WERI-Rb-1 (cell line): ENCODE measurements at regions not wholly inside any gene's neighbourhood (a gene's known extent, or its start where the extent isn't known, plus 50 kb on each side); places are given as distances from the start of the nearest gene placed in this dataset.
"Not testable (repeated sequence)": the region's sequence is repeated elsewhere in the genome, so short reads cannot be mapped to it uniquely, and the experiment has no call there.

Experiments used
- DNase-seq: peaks from one replicate; pipeline ENCODE4 v3.0.0-alpha.2; 2020
- H3K27ac ChIP-seq: fragments of 250-450 bp; sonication (Bioruptor Pico); 2 replicates; pipeline ENCODE4 v1.5.1; 2020; ENCODE audit warnings: mild to moderate bottlenecking, moderate library complexity
- H3K27me3 ChIP-seq: fragments of 250-450 bp; sonication (Bioruptor Pico); 2 replicates; pipeline ENCODE4 v1.5.1; 2021; ENCODE audit warnings: mild to moderate bottlenecking, low read depth, moderate library complexity; ENCODE audit not compliant: insufficient read depth, severe bottlenecking
- H3K36me3 ChIP-seq: fragments of 250-450 bp; sonication (Bioruptor Pico); 2 replicates; pipeline ENCODE4 v1.5.1; 2020; ENCODE audit warnings: mild to moderate bottlenecking, moderate library complexity
- H3K4me3 ChIP-seq: 2 replicates; pipeline ENCODE4 v1.5.1; 2011; ENCODE audit warnings: low read depth, mild to moderate bottlenecking, control low read depth, low read length
- H3K9me3 ChIP-seq: fragments of 250-450 bp; sonication (Bioruptor Pico); 2 replicates; pipeline ENCODE4 v1.5.1; 2021; ENCODE audit warnings: mild to moderate bottlenecking, moderate library complexity; ENCODE audit not compliant: severe bottlenecking
- CTCF ChIP-seq: IDR thresholded peaks from 2 replicates; pipeline ENCODE4 v1.5.1; 2011; ENCODE audit warnings: low read depth, mild to moderate bottlenecking, control low read depth, inconsistent platforms, low read length

GRCh38 chr16:88128556-88128955 is 177.3 kb downstream of the BANP start:
- no peak for TF ChIP-seq CTCF

GRCh38 chr16:88129133-88129532 is 177.9 kb downstream of the BANP start:
- not testable (repeated sequence) for H3K36me3 ChIP-seq, H3K27me3 ChIP-seq, H3K9me3 ChIP-seq, DNase-seq, H3K4me3 ChIP-seq, H3K27ac ChIP-seq

More at GRCh38 chr16:88128556-88128955, 177.3 kb downstream of the BANP start:
- no peak for DNase-seq
- Histone ChIP-seq H3K9me3 (no peaks in the 10 kb centered on the region), H3K27me3 (no peaks in the 10 kb centered on the region), H3K27ac (no peak overlapping the region), H3K4me3 (no peak overlapping the region), H3K36me3 (no peaks in the 10 kb centered on the region)

- Histone ChIP-seq H3K36me3 (no peaks in the 10 kb centered on the region), H3K9me3 (no peaks in the 10 kb centered on the region), H3K27ac (no peak overlapping the region), H3K4me3 (no peak overlapping the region), H3K27me3 (no peaks in the 10 kb centered on the region)
- no peak for TF ChIP-seq CTCF
- no peak for DNase-seq
Observed at GRCh38 chr16:88130016-88130415, 178.8 kb downstream of the BANP start.

GRCh38 chr16:88130681-88131080 is 179.4 kb downstream of the BANP start:
- DNase-seq = no peak
- no peak overlapping the region for H3K27ac ChIP-seq

GRCh38 chr16:88131256-88131655 is 180.0 kb downstream of the BANP start:
- H3K27ac ChIP-seq = no peak overlapping the region
- no peaks in the 10 kb centered on the region for H3K27me3 ChIP-seq
- no peak for TF ChIP-seq CTCF
- DNase-seq = no peak
- no peaks in the 10 kb centered on the region for H3K36me3 ChIP-seq
- no peak overlapping the region for H3K4me3 ChIP-seq
- no peaks in the 10 kb centered on the region for H3K9me3 ChIP-seq

More at GRCh38 chr16:88130681-88131080, 179.4 kb downstream of the BANP start:
- Histone ChIP-seq H3K9me3 (no peaks in the 10 kb centered on the region), H3K36me3 (no peaks in the 10 kb centered on the region), H3K27me3 (no peaks in the 10 kb centered on the region), H3K4me3 (no peak overlapping the region)
- no peak for TF ChIP-seq CTCF

GRCh38 chr16:88131966-88132365 is 180.7 kb downstream of the BANP start:
- no peak for TF ChIP-seq CTCF
- DNase-seq = no peak
- Histone ChIP-seq H3K27ac (no peak overlapping the region), H3K27me3 (no peaks in the 10 kb centered on the region), H3K36me3 (no peaks in the 10 kb centered on the region), H3K4me3 (no peak overlapping the region), H3K9me3 (no peaks in the 10 kb centered on the region)
